Tibial nerve (tissue), 4 donors: ENCODE measurements at regions not wholly inside any gene's neighbourhood (a gene's known extent, or its start where the extent isn't known, plus 50 kb on each side); places are given as distances from the start of the nearest gene placed in this dataset.

Experiments used
- DNase-seq, 2 donors: peaks; one replicate each; pipeline ENCODE4 v3.0.0-alpha.2; 2019; ENCODE audit warnings: low spot score in 2 of 2
- H3K27ac ChIP-seq, 4 donors: fragments of 200-600 bp; sonication (generic) in 3 of 4; one replicate each; pipeline ENCODE4 v1.5.1; 2017 to 2019; ENCODE audit warnings: mild to moderate bottlenecking in 1 of 4
- H3K27me3 ChIP-seq, 2 donors: fragments of 200-600 bp; sonication (generic) in 1 of 2; one replicate each; pipeline versions ENCODE4 v1.5.1 to v1.6.0; 2017 to 2019
- H3K36me3 ChIP-seq, 3 donors: fragments of 200-600 bp; sonication (generic); one replicate each; pipeline ENCODE4 v1.5.1; 2018 to 2019
- H3K4me1 ChIP-seq, 4 donors: fragments of 200-600 bp; sonication (generic) in 3 of 4; one replicate each; pipeline ENCODE4 v1.5.1; 2017 to 2019
- H3K4me3 ChIP-seq, 4 donors: fragments of 200-600 bp; sonication (generic) in 3 of 4; one replicate each; pipeline ENCODE4 v1.5.1; 2017 to 2019; ENCODE audit warnings: mild to moderate bottlenecking in 1 of 4, moderate library complexity in 1 of 4
- H3K9me3 ChIP-seq, 4 donors: fragments of 200-600 bp; sonication (generic) in 3 of 4; one replicate each; pipeline ENCODE4 v1.5.1; 2017 to 2019
- EP300 ChIP-seq, 2 donors: sonication (generic); formaldehyde crosslinking; IDR thresholded peaks; one replicate each; pipeline ENCODE4 v1.6.1; 2017; ENCODE audit warnings: antibody characterized with exemption in 2 of 2, mild to moderate bottlenecking in 1 of 2
- POLR2A ChIP-seq, 2 donors: fragments of 450-650 bp; IDR thresholded peaks; one replicate each; pipeline ENCODE4 v1.6.1; 2017; ENCODE audit warnings: antibody characterized with exemption in 2 of 2, mild to moderate bottlenecking in 2 of 2, moderate library complexity in 2 of 2
- WGBS, 2 donors: methylation state at CpG; one replicate each; pipeline ENCODE4 v1.1.5; 2018; 5-methylcytosine and 5-hydroxymethylcytosine counted together
- TF ChIP-seq, protein P1 (sequence below), 5 experiments: fragments of 200-600 bp in 3 of 5; fragments of 450-650 bp in 2 of 5; sonication (generic) in 3 of 5; IDR thresholded peaks; one replicate each; pipeline ENCODE4 v1.5.1; 2016 to 2019; ENCODE audit warnings: antibody characterized with exemption in 5 of 5, mild to moderate bottlenecking in 3 of 5, moderate library complexity in 2 of 5

DNA sequence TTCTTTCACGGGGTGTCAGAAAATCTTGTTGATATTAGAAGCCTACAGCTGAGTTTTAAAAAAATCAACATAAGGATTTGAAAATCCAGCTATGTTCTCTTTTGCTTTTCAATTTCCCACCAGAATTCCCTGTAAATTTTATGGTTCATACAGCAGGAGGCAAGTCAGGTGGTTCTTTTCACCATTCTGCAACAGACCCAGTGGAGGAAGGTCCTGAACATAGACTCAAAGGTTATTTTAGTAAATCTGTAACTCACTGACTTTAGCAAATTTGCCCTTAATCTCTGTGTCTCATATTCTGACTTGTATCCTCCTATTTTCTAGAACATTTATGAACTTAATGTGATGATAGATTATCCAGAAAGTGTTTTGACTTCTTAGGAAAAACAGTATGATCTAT lies 235.4 kb upstream of the E2F7 start:
- WGBS, 2 donors = 25 to 48% methylated on average over 1 of the region's 1 CpG
- no peak for DNase-seq
- Histone ChIP-seq H3K27me3 (no peaks in the 10 kb centered on the region), H3K9me3 (no peaks in the 10 kb centered on the region), H3K36me3 (no peaks in the 10 kb centered on the region), H3K27ac (peak overlapping the region in 1 of 4 donors; percentile 18), H3K4me1 (no peaks in the 10 kb centered on the region), H3K4me3 (no peak overlapping the region)
- TF ChIP-seq, protein P1, sequence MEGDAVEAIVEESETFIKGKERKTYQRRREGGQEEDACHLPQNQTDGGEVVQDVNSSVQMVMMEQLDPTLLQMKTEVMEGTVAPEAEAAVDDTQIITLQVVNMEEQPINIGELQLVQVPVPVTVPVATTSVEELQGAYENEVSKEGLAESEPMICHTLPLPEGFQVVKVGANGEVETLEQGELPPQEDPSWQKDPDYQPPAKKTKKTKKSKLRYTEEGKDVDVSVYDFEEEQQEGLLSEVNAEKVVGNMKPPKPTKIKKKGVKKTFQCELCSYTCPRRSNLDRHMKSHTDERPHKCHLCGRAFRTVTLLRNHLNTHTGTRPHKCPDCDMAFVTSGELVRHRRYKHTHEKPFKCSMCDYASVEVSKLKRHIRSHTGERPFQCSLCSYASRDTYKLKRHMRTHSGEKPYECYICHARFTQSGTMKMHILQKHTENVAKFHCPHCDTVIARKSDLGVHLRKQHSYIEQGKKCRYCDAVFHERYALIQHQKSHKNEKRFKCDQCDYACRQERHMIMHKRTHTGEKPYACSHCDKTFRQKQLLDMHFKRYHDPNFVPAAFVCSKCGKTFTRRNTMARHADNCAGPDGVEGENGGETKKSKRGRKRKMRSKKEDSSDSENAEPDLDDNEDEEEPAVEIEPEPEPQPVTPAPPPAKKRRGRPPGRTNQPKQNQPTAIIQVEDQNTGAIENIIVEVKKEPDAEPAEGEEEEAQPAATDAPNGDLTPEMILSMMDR (IDR thresholded peaks at IDR 0.05) = no peak
- TF ChIP-seq POLR2A (IDR thresholded peaks at IDR 0.05) = no peak
- no peak for TF ChIP-seq EP300 (IDR thresholded peaks at IDR 0.05)

- no peak overlapping the region for H3K4me3 ChIP-seq
- H3K9me3 ChIP-seq = no peaks in the 10 kb centered on the region
- no peaks in the 10 kb centered on the region for H3K36me3 ChIP-seq
- no peak for TF ChIP-seq EP300 (IDR thresholded peaks at IDR 0.05)
- no peak for TF ChIP-seq POLR2A (IDR thresholded peaks at IDR 0.05)
- TF ChIP-seq, protein P1 (IDR thresholded peaks at IDR 0.05) = no peak
- H3K27ac ChIP-seq = peak overlapping the region in 1 of 4 donors; percentile 18
- no peak for DNase-seq
- no peaks in the 10 kb centered on the region for H3K27me3 ChIP-seq
- WGBS, 2 donors = 72% methylated on average over 4 of the region's 4 CpGs
- H3K4me1 ChIP-seq = no peaks in the 10 kb centered on the region
Measured at GRCh38 chr12:77299910-77300669, 234.7 kb upstream of the E2F7 start.

DNA sequence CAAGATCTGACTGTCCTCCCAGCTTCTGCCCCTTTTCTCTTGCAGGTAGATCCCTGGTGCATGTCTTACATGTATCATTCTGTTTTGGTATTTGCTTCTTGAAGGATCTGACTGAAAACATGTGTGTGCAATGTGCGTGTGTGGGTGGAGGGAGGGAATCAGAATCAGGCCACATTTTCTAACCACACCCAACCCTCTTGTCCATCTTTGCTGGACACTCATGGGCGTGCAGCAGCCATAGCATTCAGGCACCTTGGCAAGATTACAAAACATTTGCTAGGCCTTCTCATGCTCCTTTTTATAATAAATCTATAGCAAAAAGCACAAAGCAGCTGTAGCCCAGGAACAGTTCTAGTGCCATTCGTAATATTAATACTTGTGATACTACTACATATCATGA lies 233.6 kb upstream of the E2F7 start:
- Histone ChIP-seq H3K9me3 (no peaks in the 10 kb centered on the region), H3K4me1 (no peaks in the 10 kb centered on the region), H3K4me3 (no peak overlapping the region), H3K36me3 (no peaks in the 10 kb centered on the region), H3K27ac (peak overlapping the region in 1 of 4 donors; percentile 29), H3K27me3 (no peaks in the 10 kb centered on the region)
- 75 to 81% methylated on average over 3 of the region's 3 CpGs for WGBS, 2 donors
- TF ChIP-seq EP300 (IDR thresholded peaks at IDR 0.05) = no peak
- no peak for TF ChIP-seq POLR2A (IDR thresholded peaks at IDR 0.05)
- TF ChIP-seq, protein P1 (IDR thresholded peaks at IDR 0.05) = no peak
- no peak for DNase-seq

- no peak overlapping the region for H3K27ac ChIP-seq
- H3K9me3 ChIP-seq = no peaks in the 10 kb centered on the region
- H3K36me3 ChIP-seq = no peaks in the 10 kb centered on the region
- H3K4me3 ChIP-seq = no peak overlapping the region
- H3K4me1 ChIP-seq = no peaks in the 10 kb centered on the region
- H3K27me3 ChIP-seq = no peaks in the 10 kb centered on the region
- WGBS, 2 donors = 62 to 80% methylated on average over 1 of the region's 1 CpG
- no peak for DNase-seq
- TF ChIP-seq POLR2A (IDR thresholded peaks at IDR 0.05) = no peak
- TF ChIP-seq EP300 (IDR thresholded peaks at IDR 0.05) = no peak
- TF ChIP-seq, protein P1 (IDR thresholded peaks at IDR 0.05) = no peak
Measured at GRCh38 chr12:77294016-77294415, 228.6 kb upstream of the E2F7 start.

GRCh38 chr12:77274926-77275325 lies 209.6 kb upstream of the E2F7 start:
- H3K27ac ChIP-seq = no peak overlapping the region
- no peak for DNase-seq
- H3K4me3 ChIP-seq = no peak overlapping the region
- no peaks in the 10 kb centered on the region for H3K4me1 ChIP-seq
- TF ChIP-seq EP300 (IDR thresholded peaks at IDR 0.05) (no peak), POLR2A (IDR thresholded peaks at IDR 0.05) (no peak)
- TF ChIP-seq, protein P1 (IDR thresholded peaks at IDR 0.05) = no peak
- no peaks in the 10 kb centered on the region for H3K36me3 ChIP-seq
- H3K27me3 ChIP-seq = no peaks in the 10 kb centered on the region
- WGBS, 2 donors = 48 to 56% methylated on average over 1 of the region's 1 CpG
- no peaks in the 10 kb centered on the region for H3K9me3 ChIP-seq
